ENCODE measurements at regions not wholly inside any gene's neighbourhood (a gene's known extent, or its start where the extent isn't known, plus 50 kb on each side); places are given as distances from the start of the nearest gene placed in this dataset.

- no peak overlapping the region for H3K9ac ChIP-seq (ENCODE audit: low read length)
- H4K91ac ChIP-seq (ENCODE audit: low read length): no peak overlapping the region
- no peak for DNase-seq
- H3K27me3 ChIP-seq (ENCODE audit: control insufficient read depth in 1 of 2, insufficient read depth in 1 of 2, low read length in 2 of 2): peaks cover 0 to 7% of the 10 kb centered on the region in 2 experiments
- H3K4ac ChIP-seq (ENCODE audit: low read depth in 1 of 2, low read length in 2 of 2): no peak overlapping the region
- no peak overlapping the region for H2BK15ac ChIP-seq (ENCODE audit: low read depth, poor library complexity, severe bottlenecking)
- H2AK5ac ChIP-seq (ENCODE audit: low read length, severe bottlenecking): no peak overlapping the region
- no peak overlapping the region for H3K18ac ChIP-seq (ENCODE audit: low read depth in 1 of 2, low read length in 2 of 2)
- no peak overlapping the region for H3K27ac ChIP-seq (ENCODE audit: low read length, poor library complexity, severe bottlenecking)
- no peaks in the 10 kb centered on the region for H3K79me1 ChIP-seq (replicated peaks; ENCODE audit: low read length, poor library complexity, severe bottlenecking)
- H2BK120ac ChIP-seq (ENCODE audit: low read depth, low read length): no peak overlapping the region
- no peaks in the 10 kb centered on the region for H3K4me1 ChIP-seq (ENCODE audit: control insufficient read depth, insufficient read depth, low read depth, low read length)
- 90% methylated on average over 2 of the region's 3 CpGs for WGBS
- no peak overlapping the region for H3K4me3 ChIP-seq (ENCODE audit: insufficient read depth in 1 of 2, low read depth in 1 of 2, low read length in 2 of 2)
- no peaks in the 10 kb centered on the region for H3K9me3 ChIP-seq (ENCODE audit: control insufficient read depth, low read length)
- no peak overlapping the region for H4K8ac ChIP-seq (ENCODE audit: low read length)
- no peak overlapping the region for H2AFZ ChIP-seq (ENCODE audit: low read depth, low read length)
- H2BK5ac ChIP-seq (ENCODE audit: low read depth, low read length, poor library complexity, severe bottlenecking): no peak overlapping the region
- H3K14ac ChIP-seq (ENCODE audit: low read length in 2 of 2): no peak overlapping the region
- H3K23ac ChIP-seq (ENCODE audit: low read length in 2 of 2): no peak overlapping the region
- H3K4me2 ChIP-seq (ENCODE audit: low read length, poor library complexity, severe bottlenecking): no peak overlapping the region
- no peak overlapping the region for H2BK12ac ChIP-seq (ENCODE audit: low read length in 2 of 2)
- no peaks in the 10 kb centered on the region for H3K36me3 ChIP-seq (ENCODE audit: control insufficient read depth in 1 of 2, insufficient read depth in 2 of 2, low read depth in 1 of 2, low read length in 2 of 2)
Measured at GRCh38 chr18:41713969-41714825, 240.8 kb upstream of the PIK3C3 start.

GRCh38 chr18:41706301-41706700 is 248.7 kb upstream of the PIK3C3 start:
- H3K9ac ChIP-seq (ENCODE audit: low read length): no peak overlapping the region
- no peak overlapping the region for H2AFZ ChIP-seq (ENCODE audit: low read depth, low read length)
- no peak overlapping the region for H4K8ac ChIP-seq (ENCODE audit: low read length)
- H3K14ac ChIP-seq (ENCODE audit: low read length in 2 of 2): no peak overlapping the region
- H3K27ac ChIP-seq (ENCODE audit: low read length, poor library complexity, severe bottlenecking): no peak overlapping the region
- no peak overlapping the region for H4K91ac ChIP-seq (ENCODE audit: low read length)
- no peak overlapping the region for H2BK120ac ChIP-seq (ENCODE audit: low read depth, low read length)
- H3K18ac ChIP-seq (ENCODE audit: low read depth in 1 of 2, low read length in 2 of 2): no peak overlapping the region
- H3K9me3 ChIP-seq (ENCODE audit: control insufficient read depth, low read length): no peaks in the 10 kb centered on the region
- no peaks in the 10 kb centered on the region for H3K79me1 ChIP-seq (replicated peaks; ENCODE audit: low read length, poor library complexity, severe bottlenecking)
- no peaks in the 10 kb centered on the region for H3K4me1 ChIP-seq (ENCODE audit: control insufficient read depth, insufficient read depth, low read depth, low read length)
- no peak overlapping the region for H3K23ac ChIP-seq (ENCODE audit: low read length in 2 of 2)
- DNase-seq: no peak
- H3K4ac ChIP-seq (ENCODE audit: low read depth in 1 of 2, low read length in 2 of 2): no peak overlapping the region
- H2BK5ac ChIP-seq (ENCODE audit: low read depth, low read length, poor library complexity, severe bottlenecking): no peak overlapping the region
- H3K4me2 ChIP-seq (ENCODE audit: low read length, poor library complexity, severe bottlenecking): no peak overlapping the region
- no peak overlapping the region for H2AK5ac ChIP-seq (ENCODE audit: low read length, severe bottlenecking)
- no peak overlapping the region for H2BK12ac ChIP-seq (ENCODE audit: low read length in 2 of 2)
- no peaks in the 10 kb centered on the region for H3K27me3 ChIP-seq (ENCODE audit: control insufficient read depth in 1 of 2, insufficient read depth in 1 of 2, low read length in 2 of 2)
- H2BK15ac ChIP-seq (ENCODE audit: low read depth, poor library complexity, severe bottlenecking): no peak overlapping the region
- no peaks in the 10 kb centered on the region for H3K36me3 ChIP-seq (ENCODE audit: control insufficient read depth in 1 of 2, insufficient read depth in 2 of 2, low read depth in 1 of 2, low read length in 2 of 2)
- H3K4me3 ChIP-seq (ENCODE audit: insufficient read depth in 1 of 2, low read depth in 1 of 2, low read length in 2 of 2): no peak overlapping the region
- 94% methylated on average over 2 of the region's 3 CpGs for WGBS

- H2BK120ac ChIP-seq (ENCODE audit: low read depth, low read length): no peak overlapping the region
- H3K14ac ChIP-seq (ENCODE audit: low read length in 2 of 2): no peak overlapping the region
- no peak overlapping the region for H3K27ac ChIP-seq (ENCODE audit: low read length, poor library complexity, severe bottlenecking)
- no peak overlapping the region for H3K4ac ChIP-seq (ENCODE audit: low read depth in 1 of 2, low read length in 2 of 2)
- no peak overlapping the region for H3K4me2 ChIP-seq (ENCODE audit: low read length, poor library complexity, severe bottlenecking)
- no peaks in the 10 kb centered on the region for H3K79me1 ChIP-seq (replicated peaks; ENCODE audit: low read length, poor library complexity, severe bottlenecking)
- H3K36me3 ChIP-seq (ENCODE audit: control insufficient read depth in 1 of 2, insufficient read depth in 2 of 2, low read depth in 1 of 2, low read length in 2 of 2): no peaks in the 10 kb centered on the region
- no peaks in the 10 kb centered on the region for H3K4me1 ChIP-seq (ENCODE audit: control insufficient read depth, insufficient read depth, low read depth, low read length)
- WGBS: 0% methylated on average over 1 of the region's 2 CpGs
- no peak overlapping the region for H2BK12ac ChIP-seq (ENCODE audit: low read length in 2 of 2)
- H3K9me3 ChIP-seq (ENCODE audit: control insufficient read depth, low read length): no peaks in the 10 kb centered on the region
- no peak overlapping the region for H2BK5ac ChIP-seq (ENCODE audit: low read depth, low read length, poor library complexity, severe bottlenecking)
- H3K9ac ChIP-seq (ENCODE audit: low read length): no peak overlapping the region
- no peak overlapping the region for H3K18ac ChIP-seq (ENCODE audit: low read depth in 1 of 2, low read length in 2 of 2)
- no peaks in the 10 kb centered on the region for H3K27me3 ChIP-seq (ENCODE audit: control insufficient read depth in 1 of 2, insufficient read depth in 1 of 2, low read length in 2 of 2)
- no peak overlapping the region for H3K23ac ChIP-seq (ENCODE audit: low read length in 2 of 2)
- no peak overlapping the region for H2BK15ac ChIP-seq (ENCODE audit: low read depth, poor library complexity, severe bottlenecking)
- peak; percentile 63 for DNase-seq
- no peak overlapping the region for H4K91ac ChIP-seq (ENCODE audit: low read length)
- H4K8ac ChIP-seq (ENCODE audit: low read length): no peak overlapping the region
- H2AK5ac ChIP-seq (ENCODE audit: low read length, severe bottlenecking): no peak overlapping the region
- H3K4me3 ChIP-seq (ENCODE audit: insufficient read depth in 1 of 2, low read depth in 1 of 2, low read length in 2 of 2): no peak overlapping the region
- no peak overlapping the region for H2AFZ ChIP-seq (ENCODE audit: low read depth, low read length)
Measured at GRCh38 chr18:41703744-41704530, 251.1 kb upstream of the PIK3C3 start.

GRCh38 chr18:41700416-41700815 is 254.6 kb upstream of the PIK3C3 start:
- H3K9ac ChIP-seq (ENCODE audit: low read length): no peak overlapping the region
- no peak overlapping the region for H2BK5ac ChIP-seq (ENCODE audit: low read depth, low read length, poor library complexity, severe bottlenecking)
- H2BK120ac ChIP-seq (ENCODE audit: low read depth, low read length): no peak overlapping the region
- H3K79me1 ChIP-seq (replicated peaks; ENCODE audit: low read length, poor library complexity, severe bottlenecking): no peaks in the 10 kb centered on the region
- no peaks in the 10 kb centered on the region for H3K36me3 ChIP-seq (ENCODE audit: control insufficient read depth in 1 of 2, insufficient read depth in 2 of 2, low read depth in 1 of 2, low read length in 2 of 2)
- H2BK15ac ChIP-seq (ENCODE audit: low read depth, poor library complexity, severe bottlenecking): no peak overlapping the region
- H3K23ac ChIP-seq (ENCODE audit: low read length in 2 of 2): no peak overlapping the region
- no peak overlapping the region for H3K4ac ChIP-seq (ENCODE audit: low read depth in 1 of 2, low read length in 2 of 2)
- H4K91ac ChIP-seq (ENCODE audit: low read length): no peak overlapping the region
- H3K18ac ChIP-seq (ENCODE audit: low read depth in 1 of 2, low read length in 2 of 2): no peak overlapping the region
- no peak overlapping the region for H3K4me2 ChIP-seq (ENCODE audit: low read length, poor library complexity, severe bottlenecking)
- H3K4me1 ChIP-seq (ENCODE audit: control insufficient read depth, insufficient read depth, low read depth, low read length): no peaks in the 10 kb centered on the region
- WGBS: 100% methylated on average over 1 of the region's 4 CpGs
- H3K27me3 ChIP-seq (ENCODE audit: control insufficient read depth in 1 of 2, insufficient read depth in 1 of 2, low read length in 2 of 2): no peaks in the 10 kb centered on the region
- H3K9me3 ChIP-seq (ENCODE audit: control insufficient read depth, low read length): no peaks in the 10 kb centered on the region
- no peak for DNase-seq
- no peak overlapping the region for H3K27ac ChIP-seq (ENCODE audit: low read length, poor library complexity, severe bottlenecking)
- no peak overlapping the region for H2AFZ ChIP-seq (ENCODE audit: low read depth, low read length)
- H2BK12ac ChIP-seq (ENCODE audit: low read length in 2 of 2): no peak overlapping the region
- no peak overlapping the region for H2AK5ac ChIP-seq (ENCODE audit: low read length, severe bottlenecking)
- no peak overlapping the region for H4K8ac ChIP-seq (ENCODE audit: low read length)
- no peak overlapping the region for H3K4me3 ChIP-seq (ENCODE audit: insufficient read depth in 1 of 2, low read depth in 1 of 2, low read length in 2 of 2)
- H3K14ac ChIP-seq (ENCODE audit: low read length in 2 of 2): no peak overlapping the region
